ENCODE measurements at regions not wholly inside any gene's neighbourhood (a gene's known extent, or its start where the extent isn't known, plus 50 kb on each side); places are given as distances from the start of the nearest gene placed in this dataset.
"Not testable (repeated sequence)": the region's sequence is repeated elsewhere in the genome, so short reads cannot be mapped to it uniquely, and the experiment has no call there.

GRCh38 chr3:26029321-26029720 is 239.4 kb downstream of the OXSM start (continued):
- no peak for TF ChIP-seq GLIS3 (CRISPR knock-in tag; IDR thresholded peaks at IDR 0.05)

DNA sequence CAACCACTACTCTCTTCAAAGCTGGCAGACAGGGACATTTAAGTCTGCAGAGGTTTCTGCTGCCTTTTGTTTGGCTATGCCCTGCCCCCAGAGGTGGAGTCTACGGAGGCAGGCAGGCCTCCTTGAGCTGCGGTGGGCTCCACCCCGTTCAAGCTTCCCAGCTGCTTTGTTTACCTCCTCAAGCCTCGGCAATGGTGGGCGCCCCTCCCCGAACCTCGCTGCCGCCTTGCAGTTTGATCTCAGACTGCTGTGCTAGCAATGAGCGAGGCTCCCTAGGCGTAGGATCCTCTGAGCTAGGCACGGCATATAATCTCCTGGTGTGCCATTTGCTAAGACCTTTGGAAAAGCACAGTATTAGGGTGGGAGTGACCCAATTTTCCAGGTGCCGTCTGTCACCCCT is 252.2 kb downstream of the OXSM start:
- ATAC-seq = not testable (repeated sequence)

DNA sequence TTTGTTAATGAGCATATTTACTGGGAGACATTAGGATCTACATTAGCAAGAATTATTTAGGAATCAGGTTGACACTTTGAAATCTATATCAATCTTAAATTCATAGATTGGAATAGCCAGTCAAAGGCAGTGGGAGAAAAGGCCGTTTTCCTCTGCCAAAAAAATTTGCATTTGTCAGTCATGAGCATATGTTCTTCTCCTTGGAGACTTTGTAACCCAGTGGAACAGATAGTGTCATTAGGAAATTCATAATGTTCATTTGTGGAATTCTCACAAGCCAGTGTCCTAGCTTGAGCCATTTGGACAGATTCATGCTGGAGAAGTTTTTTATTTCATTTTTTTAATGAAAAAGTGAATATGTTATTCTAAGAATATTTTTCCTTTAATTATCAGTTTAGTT is 260.1 kb downstream of the OXSM start:
- ATAC-seq = no peak
- no peak for TF ChIP-seq ZC3H10 (CRISPR knock-in tag; IDR thresholded peaks at IDR 0.05)
- no peak for TF ChIP-seq PPARA (CRISPR knock-in tag; IDR thresholded peaks at IDR 0.05; ENCODE audit: borderline replicate concordance)
- no peak for TF ChIP-seq GLIS3 (CRISPR knock-in tag; IDR thresholded peaks at IDR 0.05)
- no peak for TF ChIP-seq ESRRG (CRISPR knock-in tag; IDR thresholded peaks at IDR 0.05)
- TF ChIP-seq ARNTL (CRISPR knock-in tag; IDR thresholded peaks at IDR 0.05; ENCODE audit: borderline replicate concordance, low read depth) = no peak
- TF ChIP-seq BACH2 (CRISPR knock-in tag; IDR thresholded peaks at IDR 0.05; ENCODE audit: borderline replicate concordance) = no peak
- no peak for TF ChIP-seq TOX (CRISPR knock-in tag; IDR thresholded peaks at IDR 0.05; ENCODE audit: borderline replicate concordance)
- no peak for TF ChIP-seq CSDC2 (CRISPR knock-in tag; IDR thresholded peaks at IDR 0.05)
- TF ChIP-seq ISL1 (CRISPR knock-in tag; IDR thresholded peaks at IDR 0.05) = no peak
- TF ChIP-seq ZNF565 (CRISPR knock-in tag; conservative IDR thresholded peaks at IDR 0.05; ENCODE audit: low read depth) = no peak
- no peak for TF ChIP-seq ZFP3 (CRISPR knock-in tag; IDR thresholded peaks at IDR 0.05)

DNA sequence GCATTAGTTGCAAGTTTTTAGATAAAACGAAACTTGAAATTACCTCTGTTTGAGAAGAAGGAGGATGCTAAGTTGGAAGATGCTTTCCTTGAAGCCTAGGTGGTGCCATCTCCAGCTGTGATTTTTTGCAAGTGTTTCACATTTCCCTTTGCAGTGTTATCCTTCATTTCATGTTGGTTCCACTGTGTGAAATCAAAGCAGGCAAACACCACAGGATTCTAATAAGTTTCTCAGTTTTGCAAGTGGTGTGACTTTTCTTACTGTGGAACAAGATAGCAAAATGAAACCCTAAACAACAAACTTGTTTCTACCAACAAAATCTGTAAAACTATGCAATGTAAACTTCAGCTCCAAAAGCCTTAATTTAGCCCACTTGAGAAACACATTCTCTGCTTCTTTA is 260.9 kb downstream of the OXSM start:
- ATAC-seq = no peak
- TF ChIP-seq RARB (CRISPR knock-in tag; IDR thresholded peaks at IDR 0.05) (no peak), ESRRG (CRISPR knock-in tag; IDR thresholded peaks at IDR 0.05) (no peak), CREB5 (CRISPR knock-in tag; IDR thresholded peaks at IDR 0.05; ENCODE audit: low read depth) (no peak), ZNF565 (CRISPR knock-in tag; conservative IDR thresholded peaks at IDR 0.05; ENCODE audit: low read depth) (no peak), ZC3H10 (CRISPR knock-in tag; IDR thresholded peaks at IDR 0.05) (no peak), ZNF8 (CRISPR knock-in tag; IDR thresholded peaks at IDR 0.05) (no peak), SNAI2 (CRISPR knock-in tag; IDR thresholded peaks at IDR 0.05) (no peak), CSRNP3 (CRISPR knock-in tag; IDR thresholded peaks at IDR 0.05) (no peak), PATZ1 (CRISPR knock-in tag; IDR thresholded peaks at IDR 0.05; ENCODE audit: borderline replicate concordance) (no peak), ZNF70 (CRISPR knock-in tag; IDR thresholded peaks at IDR 0.05) (no peak), ISL1 (CRISPR knock-in tag; IDR thresholded peaks at IDR 0.05) (no peak), BACH2 (CRISPR knock-in tag; IDR thresholded peaks at IDR 0.05; ENCODE audit: borderline replicate concordance) (no peak), ARNTL (CRISPR knock-in tag; IDR thresholded peaks at IDR 0.05; ENCODE audit: borderline replicate concordance, low read depth) (no peak), PPARA (CRISPR knock-in tag; IDR thresholded peaks at IDR 0.05; ENCODE audit: borderline replicate concordance) (no peak), TOX (CRISPR knock-in tag; IDR thresholded peaks at IDR 0.05; ENCODE audit: borderline replicate concordance) (no peak), ZFP3 (CRISPR knock-in tag; IDR thresholded peaks at IDR 0.05) (no peak), GLIS3 (CRISPR knock-in tag; IDR thresholded peaks at IDR 0.05) (no peak)
- TF ChIP-seq, protein P1, sequence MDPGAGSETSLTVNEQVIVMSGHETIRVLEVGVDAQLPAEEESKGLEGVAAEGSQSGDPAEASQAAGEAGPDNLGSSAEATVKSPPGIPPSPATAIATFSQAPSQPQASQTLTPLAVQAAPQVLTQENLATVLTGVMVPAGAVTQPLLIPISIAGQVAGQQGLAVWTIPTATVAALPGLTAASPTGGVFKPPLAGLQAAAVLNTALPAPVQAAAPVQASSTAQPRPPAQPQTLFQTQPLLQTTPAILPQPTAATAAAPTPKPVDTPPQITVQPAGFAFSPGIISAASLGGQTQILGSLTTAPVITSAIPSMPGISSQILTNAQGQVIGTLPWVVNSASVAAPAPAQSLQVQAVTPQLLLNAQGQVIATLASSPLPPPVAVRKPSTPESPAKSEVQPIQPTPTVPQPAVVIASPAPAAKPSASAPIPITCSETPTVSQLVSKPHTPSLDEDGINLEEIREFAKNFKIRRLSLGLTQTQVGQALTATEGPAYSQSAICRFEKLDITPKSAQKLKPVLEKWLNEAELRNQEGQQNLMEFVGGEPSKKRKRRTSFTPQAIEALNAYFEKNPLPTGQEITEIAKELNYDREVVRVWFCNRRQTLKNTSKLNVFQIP (CRISPR knock-in tag; IDR thresholded peaks at IDR 0.05; ENCODE audit: borderline replicate concordance, low read depth) = no peak
- TF ChIP-seq, protein P2, sequence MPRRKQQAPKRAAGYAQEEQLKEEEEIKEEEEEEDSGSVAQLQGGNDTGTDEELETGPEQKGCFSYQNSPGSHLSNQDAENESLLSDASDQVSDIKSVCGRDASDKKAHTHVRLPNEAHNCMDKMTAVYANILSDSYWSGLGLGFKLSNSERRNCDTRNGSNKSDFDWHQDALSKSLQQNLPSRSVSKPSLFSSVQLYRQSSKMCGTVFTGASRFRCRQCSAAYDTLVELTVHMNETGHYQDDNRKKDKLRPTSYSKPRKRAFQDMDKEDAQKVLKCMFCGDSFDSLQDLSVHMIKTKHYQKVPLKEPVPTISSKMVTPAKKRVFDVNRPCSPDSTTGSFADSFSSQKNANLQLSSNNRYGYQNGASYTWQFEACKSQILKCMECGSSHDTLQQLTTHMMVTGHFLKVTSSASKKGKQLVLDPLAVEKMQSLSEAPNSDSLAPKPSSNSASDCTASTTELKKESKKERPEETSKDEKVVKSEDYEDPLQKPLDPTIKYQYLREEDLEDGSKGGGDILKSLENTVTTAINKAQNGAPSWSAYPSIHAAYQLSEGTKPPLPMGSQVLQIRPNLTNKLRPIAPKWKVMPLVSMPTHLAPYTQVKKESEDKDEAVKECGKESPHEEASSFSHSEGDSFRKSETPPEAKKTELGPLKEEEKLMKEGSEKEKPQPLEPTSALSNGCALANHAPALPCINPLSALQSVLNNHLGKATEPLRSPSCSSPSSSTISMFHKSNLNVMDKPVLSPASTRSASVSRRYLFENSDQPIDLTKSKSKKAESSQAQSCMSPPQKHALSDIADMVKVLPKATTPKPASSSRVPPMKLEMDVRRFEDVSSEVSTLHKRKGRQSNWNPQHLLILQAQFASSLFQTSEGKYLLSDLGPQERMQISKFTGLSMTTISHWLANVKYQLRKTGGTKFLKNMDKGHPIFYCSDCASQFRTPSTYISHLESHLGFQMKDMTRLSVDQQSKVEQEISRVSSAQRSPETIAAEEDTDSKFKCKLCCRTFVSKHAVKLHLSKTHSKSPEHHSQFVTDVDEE (CRISPR knock-in tag; IDR thresholded peaks at IDR 0.05) = no peak

Measured in SK-N-SH treated with all-trans-retinoic acid at 6 μM for 48 hours (cell line).